Naive thymus-derived CD4-positive, alpha-beta T cell (primary cell): ENCODE measurements at regions not wholly inside any gene's neighbourhood (a gene's known extent, or its start where the extent isn't known, plus 50 kb on each side); places are given as distances from the start of the nearest gene placed in this dataset.
"Not testable (repeated sequence)": the region's sequence is repeated elsewhere in the genome, so short reads cannot be mapped to it uniquely, and the experiment has no call there.

Experiments used
- ATAC-seq: fragments of 150-1000 bp; cut with Tn5 transposase; 2 replicates; pipeline ENCODE4 v1.10.0; 2021; ENCODE audit warnings: mild to moderate bottlenecking, moderate library complexity
- CTCF ChIA-PET: fragments of 350-600 bp; sonication (Branson Sonifier 250); formaldehyde crosslinking; loops from one replicate; lab custom pipeline; 2021; ENCODE audit warnings: antibody characterized with exemption; lab: Charles Lee
- POLR2A ChIA-PET: fragments of 350-600 bp; sonication (Branson Sonifier 250); formaldehyde crosslinking; loops from one replicate; lab custom pipeline; 2021; ENCODE audit warnings: antibody characterized with exemption, inconsistent platforms; lab: Charles Lee
- DNase-seq, 9 donors: peaks; one replicate each; pipeline versions ENCODE4 v3.0.0 to v3.0.0-alpha.2; 2020 to 2022; ENCODE audit warnings: mixed read lengths in 1 of 9
- H3K27ac ChIP-seq: one replicate; pipeline ENCODE4 v1.7.0; 2013; ENCODE audit warnings: mild to moderate bottlenecking, low read depth, low read length, moderate library complexity
- H3K27me3 ChIP-seq, 2 donors: one replicate each; pipeline ENCODE4 v1.7.0; 2013; ENCODE audit warnings: low read length in 2 of 2, mild to moderate bottlenecking in 2 of 2, moderate library complexity in 2 of 2; ENCODE audit not compliant: control insufficient read depth in 2 of 2, insufficient read depth in 2 of 2
- H3K36me3 ChIP-seq, 3 experiments: 1 replicate in 2 of 3; 2 replicates in 1 of 3; pipeline ENCODE4 v1.7.0; 2013; ENCODE audit warnings: low read length in 3 of 3, mild to moderate bottlenecking in 3 of 3, moderate library complexity in 1 of 3; ENCODE audit not compliant: insufficient read depth in 3 of 3, control insufficient read depth in 2 of 3
- H3K4me1 ChIP-seq, 2 donors: one replicate each; pipeline ENCODE4 v1.7.0; 2013; ENCODE audit warnings: low read length in 2 of 2, mild to moderate bottlenecking in 2 of 2, moderate library complexity in 1 of 2; ENCODE audit not compliant: control insufficient read depth in 2 of 2, insufficient read depth in 2 of 2
- H3K4me3 ChIP-seq: 2 replicates; pipeline ENCODE4 v1.7.0; 2013; ENCODE audit warnings: mild to moderate bottlenecking, low read length
- H3K9me3 ChIP-seq, 3 experiments: 1 replicate in 2 of 3; 2 replicates in 1 of 3; pipeline ENCODE4 v1.7.0; 2013; ENCODE audit warnings: low read length in 3 of 3; ENCODE audit not compliant: control insufficient read depth in 2 of 3
- H3K27ac Mint-ChIP-seq, 9 donors: one replicate each; pipeline ENCODE4 v1.8.0; 2020 to 2022; ENCODE audit warnings: mixed read lengths in 9 of 9, mild to moderate bottlenecking in 8 of 9, moderate library complexity in 5 of 9, inconsistent platforms in 2 of 9
- H3K27me3 Mint-ChIP-seq, 5 donors: one replicate each; pipeline ENCODE4 v1.8.0; 2021 to 2022; ENCODE audit warnings: mixed read lengths in 5 of 5, mild to moderate bottlenecking in 1 of 5
- H3K36me3 Mint-ChIP-seq, 5 donors: one replicate each; pipeline ENCODE4 v1.8.0; 2020 to 2022; ENCODE audit warnings: mixed read lengths in 5 of 5, mild to moderate bottlenecking in 3 of 5, inconsistent platforms in 1 of 5
- H3K4me1 Mint-ChIP-seq, 7 donors: one replicate each; pipeline ENCODE4 v1.8.0; 2020 to 2022; ENCODE audit warnings: mixed read lengths in 7 of 7, mild to moderate bottlenecking in 3 of 7, inconsistent platforms in 1 of 7
- H3K4me3 Mint-ChIP-seq, 10 donors: one replicate each; pipeline ENCODE4 v1.8.0; 2020 to 2022; ENCODE audit warnings: mild to moderate bottlenecking in 10 of 10, mixed read lengths in 10 of 10, moderate library complexity in 6 of 10, inconsistent platforms in 2 of 10
- H3K9me3 Mint-ChIP-seq, 11 donors: one replicate each; pipeline ENCODE4 v1.8.0; 2020 to 2022; ENCODE audit warnings: mixed read lengths in 11 of 11, mild to moderate bottlenecking in 4 of 11, inconsistent platforms in 1 of 11, moderate library complexity in 1 of 11
- intact Hi-C, 2 donors: fragments of 100-400 bp; cut with micrococcal nuclease; formaldehyde crosslinking; loops; one replicate each; pipeline ENCODE4 v1.15.1; 2023

GRCh38 chr21:5327220-5327619, 5194.2 kb upstream of the TPTE start:
- H3K9me3 ChIP-seq, CTCF ChIA-PET, H3K4me3 ChIP-seq, H3K4me3 Mint-ChIP-seq, H3K4me1 Mint-ChIP-seq, POLR2A ChIA-PET, H3K4me1 ChIP-seq, H3K27ac Mint-ChIP-seq, H3K27ac ChIP-seq, H3K36me3 Mint-ChIP-seq, H3K27me3 ChIP-seq, DNase-seq, H3K27me3 Mint-ChIP-seq, H3K36me3 ChIP-seq, intact Hi-C loops: not testable (repeated sequence)
- H3K9me3 Mint-ChIP-seq: peaks cover 0 to 18% (median 7%) of the 10 kb centered on the region in 11 donors
- peak; percentile 38 for ATAC-seq

DNA sequence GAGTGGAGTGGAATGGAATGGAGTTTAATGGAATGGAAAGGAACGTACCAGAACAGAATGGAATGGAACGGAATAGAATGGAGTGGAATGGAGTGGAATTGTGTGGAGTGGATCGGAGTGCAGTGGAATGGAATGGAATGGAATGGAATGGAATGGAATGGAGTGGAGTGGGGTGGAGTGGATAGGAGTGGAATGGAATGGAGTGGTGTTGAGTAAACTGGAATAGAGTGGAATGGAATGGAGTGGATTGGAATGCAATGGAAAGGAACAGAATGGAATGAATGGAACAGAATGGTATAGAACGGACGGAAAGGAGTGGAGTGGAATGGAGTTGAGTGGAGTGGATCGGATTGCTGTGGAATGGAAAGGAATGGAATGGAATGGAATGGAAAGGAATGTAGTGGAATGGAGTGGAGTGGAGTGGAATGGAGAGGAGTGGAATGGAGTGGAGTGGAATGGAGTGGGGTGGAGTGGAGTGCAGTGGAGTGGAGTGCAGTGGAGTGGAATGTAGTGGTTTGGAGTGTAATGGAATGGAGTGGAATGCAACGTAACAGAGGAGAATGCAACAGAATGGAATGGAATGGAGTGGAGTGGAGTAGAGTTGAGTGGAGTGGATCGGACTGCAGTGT, 5192.0 kb upstream of the TPTE start:
- intact Hi-C loops, H3K27ac Mint-ChIP-seq, CTCF ChIA-PET, H3K4me1 Mint-ChIP-seq, H3K36me3 Mint-ChIP-seq, POLR2A ChIA-PET, H3K27me3 ChIP-seq, H3K4me3 ChIP-seq, H3K4me3 Mint-ChIP-seq, H3K27me3 Mint-ChIP-seq, H3K36me3 ChIP-seq, DNase-seq, H3K4me1 ChIP-seq, H3K9me3 ChIP-seq, H3K27ac ChIP-seq: not testable (repeated sequence)
- ATAC-seq: peak; percentile 47
- H3K9me3 Mint-ChIP-seq: peaks cover 0 to 18% (median 7%) of the 10 kb centered on the region in 11 donors

- H3K27me3 Mint-ChIP-seq, CTCF ChIA-PET, POLR2A ChIA-PET, H3K27me3 ChIP-seq, H3K36me3 Mint-ChIP-seq, intact Hi-C loops, H3K4me1 Mint-ChIP-seq, H3K36me3 ChIP-seq, H3K4me3 ChIP-seq, H3K27ac ChIP-seq, H3K27ac Mint-ChIP-seq, H3K4me1 ChIP-seq, H3K9me3 ChIP-seq, ATAC-seq, DNase-seq: not testable (repeated sequence)
- peaks cover 0 to 11% (median 3%) of the 10 kb centered on the region in 11 donors for H3K9me3 Mint-ChIP-seq
- peak overlapping the region in 1 of 10 donors; percentile 10 for H3K4me3 Mint-ChIP-seq
Measured at GRCh38 chr21:5357839-5358238, 5163.5 kb upstream of the TPTE start.
